ENCODE measurements at regions not wholly inside any gene's neighbourhood (a gene's known extent, or its start where the extent isn't known, plus 50 kb on each side); places are given as distances from the start of the nearest gene placed in this dataset.

DNA sequence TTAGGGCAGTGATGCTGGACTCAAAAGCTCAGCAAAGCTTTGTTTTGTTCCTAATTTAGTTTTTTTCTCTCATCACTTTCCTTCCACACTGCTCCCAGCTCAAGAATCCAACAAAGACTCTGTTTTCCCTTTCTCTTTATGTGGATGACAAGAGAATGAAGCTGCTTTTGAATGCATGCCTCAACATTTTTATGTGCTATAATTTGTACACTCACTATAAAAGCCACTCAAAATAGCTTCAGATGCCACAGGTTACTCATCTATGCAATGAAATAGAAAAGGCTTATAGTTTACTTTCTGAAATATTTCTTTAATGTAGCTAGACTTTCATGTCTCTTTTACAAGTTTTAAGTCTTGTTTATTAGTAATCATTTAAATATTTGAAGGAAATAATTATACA, 714.9 kb downstream of the OTOL1 start:
- intact Hi-C loops (cut with DNase I; ENCODE audit: low total_unique reads), result no loop called here
- Histone ChIP-seq H3K4me1 (no peaks in the 10 kb centered on the region), H3K36me3 (no peaks in the 10 kb centered on the region), H3K4me3 (no peak overlapping the region), H3K27ac (no peak overlapping the region), H3K27me3 (no peaks in the 10 kb centered on the region), H3K9me3 (no peaks in the 10 kb centered on the region)
- DNase-seq, result no peak
- TF ChIP-seq, protein P1, sequence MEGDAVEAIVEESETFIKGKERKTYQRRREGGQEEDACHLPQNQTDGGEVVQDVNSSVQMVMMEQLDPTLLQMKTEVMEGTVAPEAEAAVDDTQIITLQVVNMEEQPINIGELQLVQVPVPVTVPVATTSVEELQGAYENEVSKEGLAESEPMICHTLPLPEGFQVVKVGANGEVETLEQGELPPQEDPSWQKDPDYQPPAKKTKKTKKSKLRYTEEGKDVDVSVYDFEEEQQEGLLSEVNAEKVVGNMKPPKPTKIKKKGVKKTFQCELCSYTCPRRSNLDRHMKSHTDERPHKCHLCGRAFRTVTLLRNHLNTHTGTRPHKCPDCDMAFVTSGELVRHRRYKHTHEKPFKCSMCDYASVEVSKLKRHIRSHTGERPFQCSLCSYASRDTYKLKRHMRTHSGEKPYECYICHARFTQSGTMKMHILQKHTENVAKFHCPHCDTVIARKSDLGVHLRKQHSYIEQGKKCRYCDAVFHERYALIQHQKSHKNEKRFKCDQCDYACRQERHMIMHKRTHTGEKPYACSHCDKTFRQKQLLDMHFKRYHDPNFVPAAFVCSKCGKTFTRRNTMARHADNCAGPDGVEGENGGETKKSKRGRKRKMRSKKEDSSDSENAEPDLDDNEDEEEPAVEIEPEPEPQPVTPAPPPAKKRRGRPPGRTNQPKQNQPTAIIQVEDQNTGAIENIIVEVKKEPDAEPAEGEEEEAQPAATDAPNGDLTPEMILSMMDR (IDR thresholded peaks at IDR 0.05), result no peak

DNA sequence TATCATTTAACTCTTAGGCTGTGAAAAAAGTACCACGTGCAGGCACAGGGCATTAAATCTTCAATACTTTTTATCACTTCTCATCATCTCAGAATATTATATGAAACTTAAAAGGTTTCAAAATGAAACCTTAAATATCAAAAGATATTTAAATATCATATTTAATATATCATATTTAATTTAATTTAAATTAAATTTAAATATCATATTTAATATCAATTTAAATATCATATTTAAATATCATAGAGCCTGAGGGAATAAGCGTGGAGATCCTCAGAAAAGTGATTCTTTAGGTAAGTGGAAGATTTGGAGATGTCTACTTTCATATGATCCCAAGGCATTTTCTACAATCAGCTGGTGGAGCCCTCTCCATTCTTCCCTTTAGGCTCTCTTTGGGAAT, 716.6 kb downstream of the OTOL1 start:
- peaks cover 0 to 13% (median 3%) of the 10 kb centered on the region in 4 donors for H3K4me1 ChIP-seq
- intact Hi-C loops (cut with DNase I; ENCODE audit: low total_unique reads), result no loop called here
- H3K36me3 ChIP-seq, result no peaks in the 10 kb centered on the region
- no peak overlapping the region for H3K4me3 ChIP-seq
- DNase-seq, result no peak
- no peak overlapping the region for H3K27ac ChIP-seq
- H3K27me3 ChIP-seq, result no peaks in the 10 kb centered on the region
- no peaks in the 10 kb centered on the region for H3K9me3 ChIP-seq
- TF ChIP-seq, protein P1 (IDR thresholded peaks at IDR 0.05), result no peak

DNA sequence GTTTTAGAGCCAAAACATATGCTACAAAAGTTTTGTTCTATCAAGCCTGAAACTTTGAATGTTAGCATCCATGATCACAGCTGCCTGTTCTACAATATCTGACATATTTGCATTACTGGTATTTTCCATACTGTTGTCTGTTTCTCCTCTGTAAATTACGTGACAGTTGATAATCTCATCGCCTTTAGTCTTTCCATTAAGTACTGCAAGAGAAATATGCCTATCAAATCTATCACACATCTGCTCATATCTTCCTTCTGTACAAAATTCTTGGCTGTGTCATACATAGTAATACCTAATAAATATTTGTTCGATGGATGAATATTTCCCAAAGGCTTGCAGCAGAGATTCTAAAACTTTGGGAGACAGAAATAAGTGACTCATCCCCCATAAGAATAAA, 717.3 kb downstream of the OTOL1 start:
- no peaks in the 10 kb centered on the region for H3K9me3 ChIP-seq
- H3K27me3 ChIP-seq, result no peaks in the 10 kb centered on the region
- TF ChIP-seq, protein P1 (IDR thresholded peaks at IDR 0.05), result no peak
- H3K27ac ChIP-seq, result no peak overlapping the region
- H3K4me1 ChIP-seq, result peaks cover 0 to 14% (median 3%) of the 10 kb centered on the region in 4 donors
- no peaks in the 10 kb centered on the region for H3K36me3 ChIP-seq
- H3K4me3 ChIP-seq, result no peak overlapping the region
- no peak for DNase-seq
- intact Hi-C loops (cut with DNase I; ENCODE audit: low total_unique reads), result no loop called here

DNA sequence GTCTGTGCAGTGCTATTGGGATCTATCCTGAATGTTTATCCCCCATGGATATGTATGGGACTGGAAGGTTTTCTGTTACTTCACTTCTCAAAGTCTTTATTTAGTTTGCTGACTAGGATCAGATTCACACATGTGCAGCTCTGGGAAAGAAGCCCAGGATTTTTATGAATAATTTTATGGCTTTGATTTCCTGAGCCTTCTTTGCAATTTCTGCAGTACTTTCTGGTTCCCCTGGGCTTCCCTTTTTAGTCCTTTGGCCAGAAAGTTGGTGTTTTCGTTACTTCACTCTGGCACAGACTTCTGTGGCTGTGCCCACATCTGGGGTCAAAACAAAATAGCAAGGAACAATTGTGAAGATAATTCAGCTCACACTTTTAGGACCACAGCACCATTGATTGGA, 721.0 kb downstream of the OTOL1 start:
- H3K27me3 ChIP-seq, result no peaks in the 10 kb centered on the region
- no peaks in the 10 kb centered on the region for H3K9me3 ChIP-seq
- H3K36me3 ChIP-seq, result no peaks in the 10 kb centered on the region
- intact Hi-C loops (cut with DNase I; ENCODE audit: low total_unique reads), result no loop called here
- H3K27ac ChIP-seq, result peak overlapping the region in 1 of 2 donors; percentile 24
- H3K4me3 ChIP-seq, result no peak overlapping the region
- TF ChIP-seq, protein P1 (IDR thresholded peaks at IDR 0.05), result peak; percentile 20 to 23
- DNase-seq, result no peak
- peaks cover 0 to 14% (median 3%) of the 10 kb centered on the region in 4 donors for H3K4me1 ChIP-seq

DNA sequence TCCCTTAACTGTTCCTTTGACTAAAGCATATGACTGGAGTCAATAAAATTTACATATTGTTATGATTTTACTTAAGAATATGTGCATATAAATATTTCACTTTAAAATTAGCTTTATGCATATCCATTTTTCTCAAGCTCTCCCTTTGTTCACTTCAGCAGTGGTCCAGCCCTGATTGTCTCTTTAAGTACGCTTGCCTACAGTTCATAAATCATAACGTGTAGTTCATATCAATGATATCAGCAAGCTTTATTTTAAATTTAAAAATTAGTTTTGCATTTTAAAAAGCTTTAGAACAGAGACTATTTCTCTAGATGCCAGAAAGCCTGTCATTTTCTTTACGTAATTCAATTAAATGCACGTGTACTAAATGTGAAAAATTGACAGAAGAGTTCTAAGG, 721.9 kb downstream of the OTOL1 start:
- TF ChIP-seq, protein P1 (IDR thresholded peaks at IDR 0.05), result no peak
- intact Hi-C loops (cut with DNase I; ENCODE audit: low total_unique reads), result no loop called here
- Histone ChIP-seq H3K27me3 (no peaks in the 10 kb centered on the region), H3K27ac (no peak overlapping the region), H3K9me3 (no peaks in the 10 kb centered on the region), H3K4me1 (peaks cover 0 to 14% (median 3%) of the 10 kb centered on the region in 4 donors), H3K36me3 (no peaks in the 10 kb centered on the region), H3K4me3 (no peak overlapping the region)
- DNase-seq, result no peak

DNA sequence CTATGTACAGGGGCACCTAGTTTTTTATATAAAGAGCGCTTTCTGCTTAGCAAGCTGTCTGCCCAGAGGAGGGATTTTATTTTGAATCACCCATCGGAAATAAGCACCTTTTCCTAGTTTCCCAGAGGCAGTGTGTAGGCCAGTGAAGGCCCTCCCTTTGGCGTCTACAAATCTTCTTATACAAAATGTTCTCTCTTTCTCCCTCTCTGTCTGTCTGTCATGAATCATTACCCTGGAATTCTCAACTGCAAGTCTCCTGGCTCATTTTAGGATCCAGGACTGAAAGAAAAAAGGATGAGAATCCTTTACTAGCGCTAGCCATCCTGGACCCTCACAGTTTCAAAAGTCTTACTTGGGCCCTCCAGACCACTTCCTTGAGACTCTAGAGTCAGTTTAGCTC, 728.1 kb downstream of the OTOL1 start:
- no peak overlapping the region for H3K27ac ChIP-seq
- no peaks in the 10 kb centered on the region for H3K9me3 ChIP-seq
- H3K27me3 ChIP-seq, result no peaks in the 10 kb centered on the region
- TF ChIP-seq, protein P1 (IDR thresholded peaks at IDR 0.05), result no peak
- H3K4me1 ChIP-seq, result peaks cover 0 to 3% (median 0%) of the 10 kb centered on the region in 4 donors
- intact Hi-C loops (cut with DNase I; ENCODE audit: low total_unique reads), result no loop called here
- no peak for DNase-seq
- no peaks in the 10 kb centered on the region for H3K36me3 ChIP-seq
- no peak overlapping the region for H3K4me3 ChIP-seq

All from tibial artery (tissue), 4 donors.